ENCODE measurements at regions not wholly inside any gene's neighbourhood (a gene's known extent, or its start where the extent isn't known, plus 50 kb on each side); places are given as distances from the start of the nearest gene placed in this dataset.

DNA sequence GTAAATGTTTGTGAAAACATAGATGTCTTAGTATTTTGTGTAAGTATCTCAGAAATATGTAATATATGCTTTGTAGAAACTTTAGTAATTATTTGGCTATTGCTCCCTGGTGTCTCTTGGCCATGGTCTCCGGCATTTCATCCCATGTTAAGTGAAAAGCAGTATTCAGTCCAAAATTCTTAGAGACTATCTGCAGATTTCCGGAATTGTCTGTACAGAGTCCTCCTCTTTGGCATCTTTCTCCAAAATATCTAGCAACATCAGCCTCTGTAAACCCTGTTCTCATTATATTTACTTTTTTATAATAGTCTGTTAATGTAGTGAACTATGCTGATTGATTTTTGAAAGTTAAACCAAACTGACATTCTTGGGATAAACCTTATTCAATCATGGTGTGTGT is 352.7 kb downstream of the ARPP21 start:
- TF ChIP-seq, protein P1, sequence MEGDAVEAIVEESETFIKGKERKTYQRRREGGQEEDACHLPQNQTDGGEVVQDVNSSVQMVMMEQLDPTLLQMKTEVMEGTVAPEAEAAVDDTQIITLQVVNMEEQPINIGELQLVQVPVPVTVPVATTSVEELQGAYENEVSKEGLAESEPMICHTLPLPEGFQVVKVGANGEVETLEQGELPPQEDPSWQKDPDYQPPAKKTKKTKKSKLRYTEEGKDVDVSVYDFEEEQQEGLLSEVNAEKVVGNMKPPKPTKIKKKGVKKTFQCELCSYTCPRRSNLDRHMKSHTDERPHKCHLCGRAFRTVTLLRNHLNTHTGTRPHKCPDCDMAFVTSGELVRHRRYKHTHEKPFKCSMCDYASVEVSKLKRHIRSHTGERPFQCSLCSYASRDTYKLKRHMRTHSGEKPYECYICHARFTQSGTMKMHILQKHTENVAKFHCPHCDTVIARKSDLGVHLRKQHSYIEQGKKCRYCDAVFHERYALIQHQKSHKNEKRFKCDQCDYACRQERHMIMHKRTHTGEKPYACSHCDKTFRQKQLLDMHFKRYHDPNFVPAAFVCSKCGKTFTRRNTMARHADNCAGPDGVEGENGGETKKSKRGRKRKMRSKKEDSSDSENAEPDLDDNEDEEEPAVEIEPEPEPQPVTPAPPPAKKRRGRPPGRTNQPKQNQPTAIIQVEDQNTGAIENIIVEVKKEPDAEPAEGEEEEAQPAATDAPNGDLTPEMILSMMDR (conservative IDR thresholded peaks at IDR 0.05; ENCODE audit: low read depth, low read length), result no peak
- no peak overlapping the region for H3K4me3 ChIP-seq (ENCODE audit: low read depth, low read length)
- no peak for DNase-seq (ENCODE audit: low read depth)

DNA sequence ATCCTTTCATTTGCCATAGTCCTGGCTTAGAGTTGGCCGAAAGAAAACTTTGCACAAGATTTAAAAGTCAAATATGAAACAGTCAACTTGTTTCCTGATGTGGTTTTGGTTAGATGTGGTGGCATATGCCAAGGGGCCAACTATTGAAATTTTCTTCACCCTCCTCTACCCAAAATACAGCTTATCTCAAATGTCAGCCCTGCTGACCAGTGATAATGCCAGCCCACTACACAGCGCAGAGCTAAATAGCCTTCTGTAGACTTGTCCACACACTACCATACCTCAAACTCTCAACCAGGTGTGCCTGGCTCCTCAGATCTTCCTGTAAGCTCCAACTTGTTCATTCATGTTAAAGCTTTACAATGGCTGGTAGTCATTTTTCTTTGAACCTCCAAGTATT is 368.5 kb upstream of the STAC start:
- TF ChIP-seq, protein P1 (conservative IDR thresholded peaks at IDR 0.05; ENCODE audit: low read depth, low read length), result no peak
- no peak overlapping the region for H3K4me3 ChIP-seq (ENCODE audit: low read depth, low read length)
- DNase-seq (ENCODE audit: low read depth), result no peak

GRCh38 chr3:36013425-36013824 is 366.9 kb upstream of the STAC start:
- no peak overlapping the region for H3K4me3 ChIP-seq (ENCODE audit: low read depth, low read length)
- TF ChIP-seq, protein P1 (conservative IDR thresholded peaks at IDR 0.05; ENCODE audit: low read depth, low read length), result no peak
- DNase-seq (ENCODE audit: low read depth), result no peak

DNA sequence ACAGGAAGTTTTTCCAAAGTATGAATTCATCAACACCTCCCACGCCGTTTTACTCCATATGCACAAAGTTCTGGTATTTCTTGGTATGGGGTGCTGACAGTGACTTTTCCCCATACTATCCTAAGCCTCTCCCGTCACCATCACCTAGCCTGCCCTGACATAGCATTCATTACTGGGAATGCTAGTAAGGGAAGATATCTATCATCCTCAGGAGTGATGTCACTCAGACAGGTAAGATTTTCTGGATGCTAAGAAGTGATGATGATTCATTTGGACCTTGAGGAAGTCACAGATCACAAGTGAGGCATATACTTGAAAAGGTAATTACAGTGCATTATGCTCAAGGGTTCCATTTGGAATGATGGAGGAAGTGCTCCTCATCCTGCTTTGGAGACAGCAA is 355.1 kb upstream of the STAC start:
- TF ChIP-seq, protein P1 (conservative IDR thresholded peaks at IDR 0.05; ENCODE audit: low read depth, low read length), result no peak
- no peak for DNase-seq (ENCODE audit: low read depth)
- no peak overlapping the region for H3K4me3 ChIP-seq (ENCODE audit: low read depth, low read length)

- TF ChIP-seq, protein P1 (conservative IDR thresholded peaks at IDR 0.05; ENCODE audit: low read depth, low read length), result no peak
- H3K4me3 ChIP-seq (ENCODE audit: low read depth, low read length), result no peak overlapping the region
- DNase-seq (ENCODE audit: low read depth), result no peak
Measured at GRCh38 chr3:36032180-36033047, 347.9 kb upstream of the STAC start.

GRCh38 chr3:36058404-36059030 is 321.8 kb upstream of the STAC start:
- no peak overlapping the region for H3K4me3 ChIP-seq (ENCODE audit: low read depth, low read length)
- DNase-seq (ENCODE audit: low read depth), result no peak
- TF ChIP-seq, protein P1 (conservative IDR thresholded peaks at IDR 0.05; ENCODE audit: low read depth, low read length), result no peak

All from choroid plexus epithelial cell (primary cell).